Tibial nerve (tissue), 4 donors: ENCODE measurements at regions not wholly inside any gene's neighbourhood (a gene's known extent, or its start where the extent isn't known, plus 50 kb on each side); places are given as distances from the start of the nearest gene placed in this dataset.

Source experiments
- DNase-seq, 2 donors: peaks; one replicate each; pipeline ENCODE4 v3.0.0-alpha.2; 2019; ENCODE audit warnings: low spot score in 2 of 2
- H3K27ac ChIP-seq, 4 donors: fragments of 200-600 bp; sonication (generic) in 3 of 4; one replicate each; pipeline ENCODE4 v1.5.1; 2017 to 2019; ENCODE audit warnings: mild to moderate bottlenecking in 1 of 4
- H3K27me3 ChIP-seq, 2 donors: fragments of 200-600 bp; sonication (generic) in 1 of 2; one replicate each; pipeline versions ENCODE4 v1.5.1 to v1.6.0; 2017 to 2019
- H3K36me3 ChIP-seq, 3 donors: fragments of 200-600 bp; sonication (generic); one replicate each; pipeline ENCODE4 v1.5.1; 2018 to 2019
- H3K4me1 ChIP-seq, 4 donors: fragments of 200-600 bp; sonication (generic) in 3 of 4; one replicate each; pipeline ENCODE4 v1.5.1; 2017 to 2019
- H3K4me3 ChIP-seq, 4 donors: fragments of 200-600 bp; sonication (generic) in 3 of 4; one replicate each; pipeline ENCODE4 v1.5.1; 2017 to 2019; ENCODE audit warnings: mild to moderate bottlenecking in 1 of 4, moderate library complexity in 1 of 4
- H3K9me3 ChIP-seq, 4 donors: fragments of 200-600 bp; sonication (generic) in 3 of 4; one replicate each; pipeline ENCODE4 v1.5.1; 2017 to 2019
- CTCF ChIP-seq, 5 experiments: fragments of 200-600 bp in 3 of 5; fragments of 450-650 bp in 2 of 5; sonication (generic) in 3 of 5; IDR thresholded peaks; one replicate each; pipeline ENCODE4 v1.5.1; 2016 to 2019; ENCODE audit warnings: antibody characterized with exemption in 5 of 5, mild to moderate bottlenecking in 3 of 5, moderate library complexity in 2 of 5
- EP300 ChIP-seq, 2 donors: sonication (generic); formaldehyde crosslinking; IDR thresholded peaks; one replicate each; pipeline ENCODE4 v1.6.1; 2017; ENCODE audit warnings: antibody characterized with exemption in 2 of 2, mild to moderate bottlenecking in 1 of 2
- POLR2A ChIP-seq, 2 donors: fragments of 450-650 bp; IDR thresholded peaks; one replicate each; pipeline ENCODE4 v1.6.1; 2017; ENCODE audit warnings: antibody characterized with exemption in 2 of 2, mild to moderate bottlenecking in 2 of 2, moderate library complexity in 2 of 2
- WGBS, 2 donors: methylation state at CpG; one replicate each; pipeline ENCODE4 v1.1.5; 2018; 5-methylcytosine and 5-hydroxymethylcytosine counted together

- H3K9me3 ChIP-seq, result no peaks in the 10 kb centered on the region
- no peak for TF ChIP-seq POLR2A (IDR thresholded peaks at IDR 0.05)
- TF ChIP-seq EP300 (IDR thresholded peaks at IDR 0.05), result no peak
- no peak for TF ChIP-seq CTCF (IDR thresholded peaks at IDR 0.05)
- no peak for DNase-seq
- no peaks in the 10 kb centered on the region for H3K36me3 ChIP-seq
- no peak overlapping the region for H3K4me3 ChIP-seq
- H3K27ac ChIP-seq, result no peak overlapping the region
- H3K27me3 ChIP-seq, result no peaks in the 10 kb centered on the region
- no peaks in the 10 kb centered on the region for H3K4me1 ChIP-seq
- WGBS, 2 donors, result 63 to 74% methylated on average over 11 to 13 of the region's 13 CpGs
Observed at GRCh38 chr15:29636140-29636539, 186.1 kb downstream of the TJP1 start.

GRCh38 chr15:29635513-29636098 is 186.7 kb downstream of the TJP1 start:
- WGBS, 2 donors, result 74 to 84% methylated on average over 9 of the region's 9 CpGs

GRCh38 chr15:29633971-29634370 is 188.3 kb downstream of the TJP1 start:
- H3K4me3 ChIP-seq, result no peak overlapping the region
- no peaks in the 10 kb centered on the region for H3K27me3 ChIP-seq
- no peaks in the 10 kb centered on the region for H3K4me1 ChIP-seq
- WGBS, 2 donors, result 89 to 95% methylated on average over 7 of the region's 7 CpGs
- no peak overlapping the region for H3K27ac ChIP-seq
- DNase-seq, result no peak
- TF ChIP-seq CTCF (IDR thresholded peaks at IDR 0.05) (no peak), EP300 (IDR thresholded peaks at IDR 0.05) (no peak), POLR2A (IDR thresholded peaks at IDR 0.05) (no peak)
- peaks cover 0 to 2% (median 0%) of the 10 kb centered on the region in 4 donors for H3K9me3 ChIP-seq
- H3K36me3 ChIP-seq, result no peaks in the 10 kb centered on the region

More at GRCh38 chr15:29635513-29636098, 186.7 kb downstream of the TJP1 start:
- Histone ChIP-seq H3K4me1 (no peaks in the 10 kb centered on the region), H3K27ac (no peak overlapping the region), H3K9me3 (no peaks in the 10 kb centered on the region), H3K4me3 (no peak overlapping the region), H3K27me3 (no peaks in the 10 kb centered on the region), H3K36me3 (no peaks in the 10 kb centered on the region)
- TF ChIP-seq EP300 (IDR thresholded peaks at IDR 0.05) (no peak), CTCF (IDR thresholded peaks at IDR 0.05) (no peak), POLR2A (IDR thresholded peaks at IDR 0.05) (no peak)
- no peak for DNase-seq

GRCh38 chr15:29632671-29633406 is 189.4 kb downstream of the TJP1 start:
- Histone ChIP-seq H3K4me1 (no peaks in the 10 kb centered on the region), H3K27me3 (no peaks in the 10 kb centered on the region), H3K27ac (no peak overlapping the region), H3K36me3 (no peaks in the 10 kb centered on the region), H3K4me3 (no peak overlapping the region), H3K9me3 (peaks cover 0 to 2% (median 0%) of the 10 kb centered on the region in 4 donors)
- 69 to 78% methylated on average over 8 of the region's 8 CpGs for WGBS, 2 donors
- TF ChIP-seq EP300 (IDR thresholded peaks at IDR 0.05) (no peak), POLR2A (IDR thresholded peaks at IDR 0.05) (no peak), CTCF (IDR thresholded peaks at IDR 0.05) (no peak)
- DNase-seq, result no peak
